SK-N-SH (cell line): ENCODE measurements at regions not wholly inside any gene's neighbourhood (a gene's known extent, or its start where the extent isn't known, plus 50 kb on each side); places are given as distances from the start of the nearest gene placed in this dataset.

Source experiments
- CTCF ChIA-PET: fragments of 300-600, 350-600 bp; formaldehyde crosslinking; extraction: SDS; loops from one replicate; lab custom pipeline; 2021; lab: Yijun Ruan, JAX
- POLR2A ChIA-PET: fragments of 350-600 bp; sonication (Branson Sonifier 250); formaldehyde crosslinking; extraction: SDS; loops from one replicate; lab custom pipeline; 2020; ENCODE audit warnings: antibody characterized with exemption, inconsistent platforms; lab: Yijun Ruan, JAX
- DNase-seq: peaks from one replicate; pipeline ENCODE4 v3.0.0; 2012
- H2AFZ ChIP-seq: fragments of 200-600 bp; sonication (generic); 2 replicates; pipeline ENCODE4 v1.8.1; 2016; ENCODE audit warnings: antibody characterized with exemption, mild to moderate bottlenecking, low read depth
- H3F3A ChIP-seq: fragments of 200-600 bp; sonication (generic); replicated peaks from 2 replicates; pipeline ENCODE3; 2016; ENCODE audit warnings: antibody characterized with exemption, mild to moderate bottlenecking; ENCODE audit not compliant: insufficient read depth
- H3K27ac ChIP-seq, 2 experiments: fragments of 200-500 bp in 1 of 2; fragments of 200-600 bp in 1 of 2; sonication (Bioruptor generic) in 1 of 2; sonication (generic), shearing (Covaris generic) in 1 of 2; 2 replicates each; pipeline versions ENCODE4 v1.5.1 to v1.6.1; 2014 to 2016; ENCODE audit warnings: low read depth in 2 of 2, inconsistent platforms in 1 of 2, low read length in 1 of 2, mild to moderate bottlenecking in 1 of 2, mixed read lengths in 1 of 2
- H3K27me3 ChIP-seq: fragments of 200-600 bp; sonication (generic), shearing (Covaris generic); 2 replicates; pipeline ENCODE4 v1.6.1; 2016; ENCODE audit warnings: mixed run types; ENCODE audit not compliant: insufficient read depth
- H3K36me3 ChIP-seq, 2 experiments: fragments of 200-500 bp in 1 of 2; fragments of 200-600 bp in 1 of 2; sonication (Bioruptor generic) in 1 of 2; sonication (generic) in 1 of 2; replicated peaks in 1 of 2; 2 replicates each; pipeline versions ENCODE3 to v1.5.1; 2014 to 2016; ENCODE audit warnings: low read length in 1 of 2, mild to moderate bottlenecking in 1 of 2; ENCODE audit not compliant: insufficient read depth in 2 of 2, control insufficient read depth in 1 of 2
- H3K4me1 ChIP-seq, 2 experiments: fragments of 200-500 bp in 1 of 2; fragments of 200-600 bp in 1 of 2; sonication (Bioruptor generic) in 1 of 2; sonication (generic), shearing (Covaris generic) in 1 of 2; 2 replicates each; pipeline versions ENCODE4 v1.5.1 to v1.6.1; 2014 to 2016; ENCODE audit warnings: low read depth in 1 of 2, low read length in 1 of 2, mixed run types in 1 of 2; ENCODE audit not compliant: insufficient read depth in 2 of 2, control insufficient read depth in 1 of 2
- H3K4me2 ChIP-seq: fragments of 200-600 bp; sonication (generic), shearing (Covaris generic); 2 replicates; pipeline ENCODE4 v1.6.1; 2017; ENCODE audit warnings: mixed run types
- H3K4me3 ChIP-seq, 2 experiments: fragments of 200-500 bp in 1 of 2; fragments of 200-600 bp in 1 of 2; sonication (Bioruptor generic) in 1 of 2; sonication (generic), shearing (Covaris generic) in 1 of 2; 2 replicates each; pipeline versions ENCODE4 v1.5.1 to v1.8.1; 2014 to 2016; ENCODE audit warnings: low read depth in 2 of 2, inconsistent platforms in 1 of 2, low read length in 1 of 2, mild to moderate bottlenecking in 1 of 2, mixed read lengths in 1 of 2, moderate library complexity in 1 of 2
- H3K79me2 ChIP-seq: fragments of 200-600 bp; sonication (generic); 2 replicates; pipeline ENCODE4 v1.8.1; 2017; ENCODE audit warnings: mild to moderate bottlenecking; ENCODE audit not compliant: insufficient read depth
- H3K9ac ChIP-seq: fragments of 200-600 bp; sonication (generic); 2 replicates; pipeline ENCODE4 v1.6.1; 2017; ENCODE audit warnings: mixed run types
- H3K9me2 ChIP-seq: fragments of 200-600 bp; sonication (generic); 2 replicates; pipeline ENCODE4 v1.6.1; 2017; ENCODE audit warnings: mixed run types
- H3K9me3 ChIP-seq: fragments of 200-600 bp; sonication (generic); 2 replicates; pipeline ENCODE4 v1.6.1; 2017; ENCODE audit warnings: mixed run types, mild to moderate bottlenecking, moderate library complexity
- H4K20me1 ChIP-seq: fragments of 200-600 bp; sonication (generic); 2 replicates; pipeline ENCODE4 v1.6.1; 2017; ENCODE audit warnings: mild to moderate bottlenecking, mixed run types; ENCODE audit not compliant: insufficient read depth
- CHD2 ChIP-seq: fragments of 150-350 bp; IDR thresholded peaks from 2 replicates; pipeline ENCODE4 v1.6.1; 2018; ENCODE audit warnings: low read length; ENCODE audit not compliant: partially characterized antibody
- ELF1 ChIP-seq: IDR thresholded peaks from 2 replicates; pipeline ENCODE4 v1.4.0; 2012
- EZH2phosphoT487 ChIP-seq: fragments of 200-600 bp; sonication (generic); IDR thresholded peaks from 2 replicates; pipeline ENCODE4 v1.6.1; 2017; ENCODE audit warnings: low read depth, mixed run types, mild to moderate bottlenecking, antibody characterized with exemption, moderate library complexity, borderline replicate concordance
- FOSL2 ChIP-seq: IDR thresholded peaks from 2 replicates; pipeline ENCODE4 v1.4.0; 2012; ENCODE audit warnings: low read depth, mild to moderate bottlenecking, moderate library complexity, borderline replicate concordance
- FOXM1 ChIP-seq: IDR thresholded peaks from 2 replicates; pipeline ENCODE4 v1.4.0; 2012; ENCODE audit warnings: low read depth, mild to moderate bottlenecking
- GABPA ChIP-seq: IDR thresholded peaks from 2 replicates; pipeline ENCODE4 v1.4.0; 2012; ENCODE audit warnings: low read depth, mild to moderate bottlenecking
- GATA2 ChIP-seq: sonication (generic); formaldehyde crosslinking; IDR thresholded peaks from 2 replicates; pipeline ENCODE4 v1.5.0; 2020; ENCODE audit warnings: mild to moderate bottlenecking, missing genetic modification reagents
- JUND ChIP-seq: IDR thresholded peaks from 2 replicates; pipeline ENCODE4 v1.4.0; 2012
- MAX ChIP-seq: IDR thresholded peaks from 2 replicates; pipeline ENCODE4 v1.4.0; 2012; ENCODE audit warnings: low read depth
- NFIC ChIP-seq: IDR thresholded peaks from 2 replicates; pipeline ENCODE4 v1.4.0; 2012; ENCODE audit warnings: borderline replicate concordance
- NRF1 ChIP-seq: IDR thresholded peaks from 2 replicates; pipeline ENCODE4 v1.6.1; 2012; ENCODE audit warnings: low read depth, mild to moderate bottlenecking, low read length
- PBX3 ChIP-seq: IDR thresholded peaks from 2 replicates; pipeline ENCODE4; 2012
- POLR2AphosphoS5 ChIP-seq: IDR thresholded peaks from 2 replicates; pipeline ENCODE4 v1.6.1; 2012; ENCODE audit warnings: low read depth, low read length
- SIN3A ChIP-seq: IDR thresholded peaks from 2 replicates; pipeline ENCODE4 v1.6.1; 2012; ENCODE audit warnings: low read depth, mild to moderate bottlenecking, low read length, moderate library complexity, borderline replicate concordance
- SMC3 ChIP-seq: IDR thresholded peaks from 2 replicates; pipeline ENCODE4 v1.6.1; 2012; ENCODE audit warnings: low read depth, low read length, improper control_type of control experiment
- TEAD4 ChIP-seq: IDR thresholded peaks from 2 replicates; pipeline ENCODE4 v1.4.0; 2012; ENCODE audit warnings: mild to moderate bottlenecking, borderline replicate concordance; ENCODE audit not compliant: insufficient read depth
- YY1 ChIP-seq: IDR thresholded peaks from 2 replicates; pipeline ENCODE4 v1.4.0; 2012; ENCODE audit warnings: low read depth, mild to moderate bottlenecking
- WGBS: methylation state at CpG from one replicate; pipeline ENCODE4 v1.1.6; 2017; ENCODE audit warnings: low lambda C conversion rate; 5-methylcytosine and 5-hydroxymethylcytosine counted together
- TF ChIP-seq, protein P1 (sequence below): fragments of 150-350 bp; IDR thresholded peaks from 2 replicates; pipeline ENCODE4 v1.6.1; 2017; ENCODE audit warnings: antibody characterized with exemption, low read length, low read depth, borderline replicate concordance
- TF ChIP-seq, protein P2 (sequence below): fragments of 150-350 bp; IDR thresholded peaks from 2 replicates; pipeline ENCODE4 v1.6.1; 2016; ENCODE audit warnings: mild to moderate bottlenecking, low read depth, low read length
- TF ChIP-seq, protein P3 (sequence below): fragments of 200-600 bp; sonication (generic); IDR thresholded peaks from 2 replicates; pipeline ENCODE4 v1.6.1; 2017; ENCODE audit warnings: antibody characterized with exemption, mild to moderate bottlenecking, moderate library complexity

- Histone ChIP-seq H3K9ac (no peak overlapping the region), H3K27me3 (peaks cover 50% of the 10 kb centered on the region), H3K79me2 (no peaks in the 10 kb centered on the region), H3K36me3 (no peaks in the 10 kb centered on the region), H3F3A (no peaks in the 10 kb centered on the region), H4K20me1 (no peaks in the 10 kb centered on the region), H2AFZ (no peak overlapping the region), H3K4me3 (no peak overlapping the region), H3K9me2 (no peaks in the 10 kb centered on the region), H3K4me1 (no peaks in the 10 kb centered on the region), H3K9me3 (no peaks in the 10 kb centered on the region), H3K4me2 (no peak overlapping the region), H3K27ac (no peak overlapping the region)
- WGBS = 36% methylated on average over 3 of the region's 3 CpGs
- TF ChIP-seq PBX3 = no peak
- no peak for TF ChIP-seq POLR2AphosphoS5
- TF ChIP-seq SIN3A = no peak
- no peak for TF ChIP-seq MAX
- no peak for TF ChIP-seq GATA2 (CRISPR knock-in tag)
- no peak for TF ChIP-seq SMC3
- TF ChIP-seq FOSL2 = no peak
- TF ChIP-seq TEAD4 = no peak
- no peak for TF ChIP-seq YY1
- no peak for TF ChIP-seq EZH2phosphoT487
- TF ChIP-seq GABPA = no peak
- no peak for TF ChIP-seq CHD2
- no peak for TF ChIP-seq NRF1
- TF ChIP-seq ELF1 = no peak
- TF ChIP-seq JUND = no peak
- TF ChIP-seq, protein P1, sequence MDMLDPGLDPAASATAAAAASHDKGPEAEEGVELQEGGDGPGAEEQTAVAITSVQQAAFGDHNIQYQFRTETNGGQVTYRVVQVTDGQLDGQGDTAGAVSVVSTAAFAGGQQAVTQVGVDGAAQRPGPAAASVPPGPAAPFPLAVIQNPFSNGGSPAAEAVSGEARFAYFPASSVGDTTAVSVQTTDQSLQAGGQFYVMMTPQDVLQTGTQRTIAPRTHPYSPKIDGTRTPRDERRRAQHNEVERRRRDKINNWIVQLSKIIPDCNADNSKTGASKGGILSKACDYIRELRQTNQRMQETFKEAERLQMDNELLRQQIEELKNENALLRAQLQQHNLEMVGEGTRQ = no peak
- no peak for TF ChIP-seq FOXM1
- TF ChIP-seq, protein P2, sequence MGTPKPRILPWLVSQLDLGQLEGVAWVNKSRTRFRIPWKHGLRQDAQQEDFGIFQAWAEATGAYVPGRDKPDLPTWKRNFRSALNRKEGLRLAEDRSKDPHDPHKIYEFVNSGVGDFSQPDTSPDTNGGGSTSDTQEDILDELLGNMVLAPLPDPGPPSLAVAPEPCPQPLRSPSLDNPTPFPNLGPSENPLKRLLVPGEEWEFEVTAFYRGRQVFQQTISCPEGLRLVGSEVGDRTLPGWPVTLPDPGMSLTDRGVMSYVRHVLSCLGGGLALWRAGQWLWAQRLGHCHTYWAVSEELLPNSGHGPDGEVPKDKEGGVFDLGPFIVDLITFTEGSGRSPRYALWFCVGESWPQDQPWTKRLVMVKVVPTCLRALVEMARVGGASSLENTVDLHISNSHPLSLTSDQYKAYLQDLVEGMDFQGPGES = no peak
- TF ChIP-seq, protein P3, sequence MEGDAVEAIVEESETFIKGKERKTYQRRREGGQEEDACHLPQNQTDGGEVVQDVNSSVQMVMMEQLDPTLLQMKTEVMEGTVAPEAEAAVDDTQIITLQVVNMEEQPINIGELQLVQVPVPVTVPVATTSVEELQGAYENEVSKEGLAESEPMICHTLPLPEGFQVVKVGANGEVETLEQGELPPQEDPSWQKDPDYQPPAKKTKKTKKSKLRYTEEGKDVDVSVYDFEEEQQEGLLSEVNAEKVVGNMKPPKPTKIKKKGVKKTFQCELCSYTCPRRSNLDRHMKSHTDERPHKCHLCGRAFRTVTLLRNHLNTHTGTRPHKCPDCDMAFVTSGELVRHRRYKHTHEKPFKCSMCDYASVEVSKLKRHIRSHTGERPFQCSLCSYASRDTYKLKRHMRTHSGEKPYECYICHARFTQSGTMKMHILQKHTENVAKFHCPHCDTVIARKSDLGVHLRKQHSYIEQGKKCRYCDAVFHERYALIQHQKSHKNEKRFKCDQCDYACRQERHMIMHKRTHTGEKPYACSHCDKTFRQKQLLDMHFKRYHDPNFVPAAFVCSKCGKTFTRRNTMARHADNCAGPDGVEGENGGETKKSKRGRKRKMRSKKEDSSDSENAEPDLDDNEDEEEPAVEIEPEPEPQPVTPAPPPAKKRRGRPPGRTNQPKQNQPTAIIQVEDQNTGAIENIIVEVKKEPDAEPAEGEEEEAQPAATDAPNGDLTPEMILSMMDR = no peak
- TF ChIP-seq NFIC = no peak
- CTCF ChIA-PET = no interaction called here
- no peak for DNase-seq
- POLR2A ChIA-PET = no interaction called here
Observed at GRCh38 chrX:107507744-107508117, 58.3 kb downstream of the FRMPD3 start.
